HT-29 (cell line): ENCODE measurements at regions not wholly inside any gene's neighbourhood (a gene's known extent, or its start where the extent isn't known, plus 50 kb on each side); places are given as distances from the start of the nearest gene placed in this dataset.

Source experiments
- DNase-seq: peaks from one replicate; pipeline ENCODE4 v3.0.0-alpha.2; 2015; ENCODE audit warnings: low spot score

DNA sequence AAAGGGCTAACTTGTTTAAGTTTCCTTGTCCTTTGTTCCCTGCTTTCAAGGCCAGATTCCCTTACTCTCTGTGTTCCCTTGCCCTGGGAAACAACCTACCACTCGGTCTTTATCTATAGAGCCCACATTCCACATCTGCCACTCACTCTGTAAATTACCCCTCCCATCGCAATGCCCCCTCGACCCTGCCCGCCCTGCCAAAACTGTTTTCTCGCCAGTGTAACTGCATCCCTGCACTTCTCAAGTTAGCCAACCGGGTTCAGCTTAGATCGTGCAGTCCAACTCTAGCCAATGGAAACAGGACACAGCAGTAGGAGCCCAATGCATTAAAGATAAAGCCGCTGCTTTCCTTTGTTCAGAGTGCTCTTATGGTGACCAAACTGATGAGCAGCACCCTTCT is 263.6 kb downstream of the TBL1XR1 start:
- DNase-seq, result no peak

DNA sequence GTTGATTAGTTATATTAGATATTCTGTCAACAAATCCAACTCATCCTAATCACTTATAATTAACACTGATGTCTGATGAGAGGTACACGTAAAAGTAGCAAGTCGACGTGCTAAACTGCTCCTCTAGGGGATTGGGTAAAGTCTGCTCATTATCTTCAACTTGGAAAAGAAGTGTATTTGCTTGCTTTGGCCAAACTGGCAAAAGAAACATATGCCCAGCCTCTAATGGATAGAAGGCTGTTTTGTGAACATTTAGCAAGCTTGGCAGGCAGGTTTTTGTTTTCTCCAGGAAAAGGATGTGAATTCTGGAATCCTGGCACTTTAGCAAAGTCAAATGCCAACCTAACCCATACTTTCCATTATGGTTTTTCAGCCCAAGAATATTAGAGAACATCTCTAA is 264.8 kb downstream of the TBL1XR1 start:
- no peak for DNase-seq

DNA sequence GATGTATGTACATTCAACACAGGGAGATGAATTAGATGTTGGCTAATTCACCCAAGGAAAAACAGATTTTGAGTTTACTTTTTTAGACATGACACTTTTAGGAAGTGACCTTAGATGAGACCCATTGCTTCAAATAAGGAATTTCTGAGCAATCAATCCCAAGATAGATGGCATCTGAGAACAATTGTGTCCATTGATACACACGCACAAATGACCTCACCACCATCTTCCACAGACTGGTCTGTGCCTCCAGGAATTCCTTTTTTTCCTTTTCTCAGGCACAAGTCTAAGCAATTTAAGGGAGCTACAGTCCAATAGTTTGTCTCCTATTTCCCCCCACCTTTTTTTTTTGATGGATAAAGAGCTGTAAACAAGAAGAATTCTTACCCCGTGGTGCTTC is 265.3 kb downstream of the TBL1XR1 start:
- DNase-seq, result no peak

DNA sequence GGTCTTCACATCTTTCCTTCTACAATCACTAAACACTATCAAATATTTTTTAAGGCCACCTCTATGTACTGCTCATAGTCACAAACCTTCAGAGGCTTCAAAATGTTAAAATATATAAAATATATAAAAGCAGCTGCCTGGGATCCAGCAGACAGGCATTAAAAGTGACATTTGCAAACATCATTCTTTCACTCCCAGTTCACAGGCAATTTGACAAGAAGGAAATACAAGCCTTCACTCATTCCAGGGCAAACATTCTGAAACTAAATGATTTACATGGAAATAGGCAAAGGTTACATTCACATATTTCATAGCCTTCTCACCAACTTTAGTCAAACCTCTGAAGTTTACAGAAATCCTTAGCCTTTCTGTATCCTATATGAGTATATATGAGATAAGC is 266.3 kb downstream of the TBL1XR1 start:
- DNase-seq, result no peak

DNA sequence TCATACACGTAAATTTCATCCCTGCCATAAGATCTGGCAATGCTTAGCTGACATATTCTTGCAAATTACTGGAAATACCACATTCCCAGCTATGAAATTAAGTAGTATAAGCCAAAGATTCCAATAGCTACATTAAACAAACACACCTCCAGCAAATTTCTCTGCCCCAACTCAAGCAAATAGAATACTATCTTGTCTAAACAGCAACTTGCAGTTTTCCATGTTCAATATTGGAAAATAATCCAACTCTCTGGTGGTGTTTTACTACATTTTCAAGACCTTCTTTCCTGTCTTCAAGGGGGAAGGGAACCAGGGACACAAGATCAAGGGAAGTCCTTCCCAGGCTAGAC is 268.7 kb downstream of the TBL1XR1 start:
- no peak for DNase-seq

DNA sequence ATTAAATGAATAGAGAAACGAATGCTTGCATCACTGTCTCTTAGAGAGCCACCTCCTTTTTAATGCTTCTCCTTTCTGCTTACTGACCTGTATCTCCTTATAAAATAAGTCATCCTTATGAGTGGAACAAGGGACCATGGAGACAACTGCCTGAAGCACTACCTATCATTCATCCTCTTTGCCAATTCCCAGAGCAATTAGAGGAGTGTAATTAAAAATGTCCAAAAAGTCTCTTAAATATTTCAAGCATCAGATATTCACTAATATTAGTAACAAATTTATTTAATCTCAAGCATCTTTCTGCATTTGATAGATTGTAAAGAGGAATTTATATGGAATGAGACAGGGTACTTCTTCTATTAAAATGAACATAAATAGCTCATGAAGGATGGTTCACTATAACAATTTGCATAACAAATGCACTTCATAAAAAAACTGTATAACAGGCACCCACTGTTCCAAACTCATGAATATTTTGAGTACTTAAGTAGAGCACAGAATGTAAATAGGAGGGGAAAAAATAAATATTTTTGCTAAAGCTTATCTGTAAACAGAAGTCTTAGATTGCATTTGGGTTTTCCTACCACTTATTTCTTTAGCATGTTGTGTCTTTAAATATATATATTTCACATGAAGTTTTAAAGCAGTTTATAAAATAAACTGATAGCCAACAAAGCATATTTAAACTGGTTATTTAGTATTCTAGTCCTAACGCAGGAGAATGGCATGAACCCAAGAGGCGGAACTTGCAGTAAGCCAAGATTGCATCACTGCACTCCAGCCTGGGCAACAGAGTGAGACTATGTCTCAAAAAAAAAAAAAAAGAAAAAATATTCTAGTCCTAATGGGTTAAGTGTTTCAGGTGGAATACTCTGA is 269.3 kb downstream of the TBL1XR1 start:
- no peak for DNase-seq

DNA sequence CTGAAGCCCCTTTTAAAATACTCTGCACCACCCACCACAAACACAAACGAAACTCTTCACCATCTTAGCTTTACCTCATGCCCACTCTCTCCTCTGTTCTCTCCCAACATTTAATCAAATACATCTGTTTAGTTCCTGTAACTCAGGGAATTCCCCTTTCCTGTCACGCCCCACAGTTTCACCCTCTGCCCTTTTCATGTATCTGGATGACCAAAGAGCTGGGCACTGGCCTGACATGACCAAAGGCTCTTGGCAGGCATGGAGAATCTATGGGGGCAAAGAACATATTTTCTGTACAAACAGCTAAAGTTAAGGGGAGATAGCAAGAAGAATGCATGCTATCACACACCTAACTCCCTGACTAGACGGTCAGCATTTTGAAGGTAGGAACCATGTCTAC is 270.0 kb downstream of the TBL1XR1 start:
- no peak for DNase-seq

DNA sequence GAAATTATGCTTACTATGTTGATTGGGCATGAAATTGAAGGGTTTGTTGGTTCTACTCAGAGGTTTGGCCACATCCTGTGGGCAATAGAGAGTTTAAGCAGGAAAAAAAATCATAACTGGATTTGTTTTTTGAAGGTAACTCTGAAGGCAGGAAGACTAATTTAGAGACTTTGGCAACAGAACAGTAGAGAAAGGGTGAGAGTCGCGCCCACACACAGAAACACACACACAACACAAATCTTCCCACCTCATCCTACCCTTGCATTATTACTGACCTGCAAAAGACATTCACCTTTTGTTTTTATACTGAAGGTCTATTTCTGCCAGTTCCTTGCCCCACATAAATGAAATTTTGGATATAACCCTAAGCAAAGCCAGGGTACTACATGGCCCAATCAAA is 270.6 kb downstream of the TBL1XR1 start:
- no peak for DNase-seq

DNA sequence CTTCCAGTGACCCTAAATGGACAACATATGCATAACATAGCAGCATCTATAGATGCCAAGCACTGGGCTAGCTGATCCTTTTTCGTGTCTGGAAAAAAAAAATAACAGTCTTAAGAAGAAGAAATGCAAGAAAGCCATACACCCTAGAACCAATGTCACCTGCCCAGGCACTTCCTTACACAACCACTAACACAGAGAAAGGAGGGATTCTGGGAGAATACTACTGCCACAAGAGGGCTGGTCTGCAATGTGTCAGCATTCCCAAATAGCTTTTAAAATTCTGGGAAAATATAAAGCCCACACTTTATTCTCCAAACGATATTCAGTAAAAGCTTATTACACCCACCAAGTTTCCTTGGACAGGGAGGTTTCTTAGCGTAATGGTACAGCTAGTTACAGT is 271.2 kb downstream of the TBL1XR1 start:
- DNase-seq, result no peak

DNA sequence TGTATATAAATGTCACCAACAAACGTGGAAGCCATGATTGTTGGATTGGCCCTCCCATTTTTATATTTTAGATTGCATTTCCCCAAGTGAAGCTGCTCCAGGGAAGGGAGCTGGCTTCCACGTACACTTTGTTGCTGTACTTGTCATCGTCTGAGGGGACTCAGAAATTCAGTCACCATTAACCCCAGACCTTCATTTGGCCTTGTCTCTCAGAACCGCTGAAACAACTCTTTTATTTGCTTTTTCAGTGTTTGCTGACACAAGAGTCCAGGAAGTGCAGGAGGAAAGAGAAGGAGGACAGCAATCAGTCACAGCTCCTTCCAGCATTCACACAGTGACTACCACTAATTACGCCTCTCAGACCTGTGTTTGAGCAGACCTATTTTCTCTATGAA is 276.5 kb downstream of the TBL1XR1 start:
- DNase-seq, result peak; percentile 24

DNA sequence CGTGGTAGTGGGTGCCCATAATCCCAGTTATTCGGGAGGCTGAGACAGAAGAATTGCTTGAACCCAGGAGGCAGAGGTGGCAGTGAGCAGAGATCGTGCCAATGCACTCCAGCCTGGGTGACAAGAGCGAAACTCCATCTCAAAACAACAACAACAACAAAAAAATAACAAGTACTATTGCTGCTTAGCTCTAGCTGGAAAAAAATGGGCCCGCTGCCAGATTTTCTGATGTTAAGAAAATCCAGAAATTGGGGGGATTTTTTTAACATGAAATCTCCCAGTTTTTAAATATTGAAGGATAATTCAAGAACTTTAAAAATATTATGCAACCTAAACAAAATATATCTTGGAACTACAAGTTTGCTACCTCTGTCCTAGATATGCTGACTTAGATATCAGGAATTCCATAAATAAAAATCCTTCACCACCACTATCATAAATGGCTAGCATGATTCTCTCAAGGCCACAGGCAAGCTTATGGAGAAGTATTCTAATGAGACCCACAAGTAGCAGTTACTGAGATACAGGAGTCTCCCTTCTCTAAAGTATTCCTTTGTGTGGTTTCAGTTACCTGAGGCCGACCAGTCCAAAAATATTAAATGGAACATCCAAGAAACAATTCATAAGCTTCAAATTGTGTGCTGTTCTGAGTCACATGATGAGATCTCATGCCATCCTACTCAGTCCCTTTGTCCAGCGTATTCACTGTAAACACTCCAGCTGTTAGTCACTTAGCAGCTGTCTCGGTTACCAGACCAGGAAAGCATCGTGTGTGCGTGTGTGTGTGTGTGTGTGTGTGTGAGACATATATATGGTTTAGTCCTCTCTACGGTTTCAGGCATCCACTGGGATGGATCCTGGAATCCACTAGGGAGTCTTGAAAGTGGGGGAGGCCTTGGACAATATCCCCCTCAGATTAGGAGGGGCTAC is 277.2 kb downstream of the TBL1XR1 start:
- DNase-seq, result peak; percentile 43

DNA sequence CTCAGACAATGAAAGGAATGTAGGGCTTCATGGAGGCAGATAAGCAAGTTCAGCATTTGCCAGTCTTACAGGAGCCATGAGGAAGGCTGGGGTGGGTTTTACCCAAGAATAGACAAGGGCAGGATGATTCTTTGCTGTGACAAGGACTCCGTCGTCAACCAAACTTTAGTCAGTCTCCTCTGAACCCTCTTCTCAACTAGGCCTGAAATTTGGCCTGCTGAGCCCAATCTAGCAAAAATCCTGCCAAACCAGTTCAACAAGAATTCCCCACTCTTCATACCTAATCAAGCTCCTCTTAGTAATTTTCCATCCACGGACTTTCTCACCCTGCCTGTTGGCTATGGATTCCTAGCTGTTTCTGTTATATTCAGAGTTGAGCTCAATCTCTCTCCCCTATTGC is 280.5 kb downstream of the TBL1XR1 start:
- peak; percentile 85 for DNase-seq

DNA sequence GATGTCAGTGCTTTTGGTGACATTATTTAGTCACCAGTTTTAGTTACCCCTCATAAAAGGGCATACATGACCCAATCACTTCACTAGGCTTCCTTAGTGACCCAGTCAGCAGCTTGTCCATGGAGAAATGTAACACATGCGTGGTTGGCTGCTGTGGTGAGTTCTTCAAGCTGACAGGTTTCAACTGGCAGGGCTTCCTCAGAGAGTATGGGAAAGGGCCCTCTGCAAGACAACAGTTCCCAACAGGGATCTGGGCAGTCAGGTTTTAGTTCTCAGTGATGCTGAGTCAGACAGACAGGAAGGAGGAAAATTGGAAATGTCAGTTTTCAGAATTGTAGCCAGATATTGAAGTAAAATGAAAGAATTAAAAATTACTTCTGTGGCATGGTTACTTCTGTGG is 282.5 kb downstream of the TBL1XR1 start:
- DNase-seq, result no peak

DNA sequence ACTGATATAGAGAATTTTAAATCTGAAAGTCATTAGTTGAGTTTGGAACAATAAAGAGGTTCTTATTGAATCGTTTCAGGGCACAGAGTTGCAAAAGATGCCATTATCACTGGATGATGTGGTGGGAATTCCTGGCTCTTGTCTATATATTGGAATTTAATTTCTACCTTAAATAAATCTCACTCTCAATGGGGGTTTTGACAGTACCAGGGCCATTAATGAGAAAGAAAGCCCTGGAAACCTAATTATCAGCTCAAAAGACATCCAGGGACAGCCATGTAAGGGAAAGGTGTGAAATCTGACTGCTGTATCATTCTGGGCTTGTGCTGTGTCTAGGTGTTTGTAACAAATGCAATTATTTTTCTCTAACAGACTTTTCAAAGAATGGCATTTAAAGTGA is 285.7 kb downstream of the TBL1XR1 start:
- no peak for DNase-seq

DNA sequence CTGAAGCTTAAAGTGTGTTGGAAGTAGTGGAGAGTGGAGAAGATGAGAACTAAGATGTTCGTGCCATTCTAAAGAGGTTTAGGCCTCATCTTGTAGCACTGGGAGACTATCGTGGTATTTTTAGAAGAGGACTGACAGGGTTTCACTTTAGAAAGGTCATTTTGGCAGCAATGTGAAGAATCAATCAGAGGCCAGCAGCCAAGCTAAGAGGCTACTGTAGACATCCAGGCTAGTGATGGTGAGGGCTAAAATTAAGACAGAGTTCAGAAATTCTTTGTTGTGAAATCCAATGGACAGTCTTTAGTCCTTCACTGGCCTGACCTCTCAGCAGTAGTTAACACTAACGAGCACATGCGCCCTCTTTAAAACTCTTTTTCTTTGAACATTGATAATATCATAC is 288.2 kb downstream of the TBL1XR1 start:
- no peak for DNase-seq

DNA sequence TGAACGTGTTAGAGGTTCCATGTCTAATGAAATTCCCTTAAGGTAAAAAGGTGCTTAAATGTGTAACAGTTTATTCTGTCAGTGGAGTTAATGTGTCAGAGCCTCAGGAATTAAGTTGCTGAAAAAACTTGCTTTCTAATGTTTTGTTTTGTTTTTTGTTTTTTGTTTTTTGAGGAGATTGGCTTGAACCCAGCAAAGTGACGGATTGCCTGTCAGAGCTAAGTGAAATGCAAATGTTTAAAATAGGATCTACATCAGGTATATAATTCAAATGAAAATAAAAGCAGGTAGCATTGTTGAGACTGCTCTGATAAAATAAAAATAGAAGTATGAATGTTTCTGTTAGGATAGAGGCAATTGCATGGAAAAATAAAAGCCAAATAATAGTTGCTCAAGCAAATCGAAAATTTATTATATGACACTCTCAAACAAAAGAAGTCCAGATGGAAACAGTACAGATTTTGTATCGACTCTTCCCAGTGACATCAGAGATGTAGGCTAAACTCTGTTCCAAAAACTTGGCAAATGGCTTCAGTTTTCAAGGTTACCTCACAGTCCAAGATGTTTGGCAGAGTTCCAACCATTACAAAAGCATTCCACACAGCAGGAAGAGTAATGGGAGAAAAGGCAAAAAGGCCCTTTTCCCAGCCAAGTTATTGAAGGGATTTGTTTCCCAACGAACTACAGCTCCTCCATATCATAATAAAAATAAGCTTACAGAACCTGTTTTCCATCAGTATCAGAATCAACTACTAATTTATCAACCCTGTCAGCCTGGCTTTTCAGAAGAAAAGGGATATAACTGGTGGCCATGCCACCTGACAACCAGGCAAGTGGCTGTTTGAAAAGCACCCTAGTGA is 291.0 kb downstream of the TBL1XR1 start:
- DNase-seq, result peak; percentile 25

DNA sequence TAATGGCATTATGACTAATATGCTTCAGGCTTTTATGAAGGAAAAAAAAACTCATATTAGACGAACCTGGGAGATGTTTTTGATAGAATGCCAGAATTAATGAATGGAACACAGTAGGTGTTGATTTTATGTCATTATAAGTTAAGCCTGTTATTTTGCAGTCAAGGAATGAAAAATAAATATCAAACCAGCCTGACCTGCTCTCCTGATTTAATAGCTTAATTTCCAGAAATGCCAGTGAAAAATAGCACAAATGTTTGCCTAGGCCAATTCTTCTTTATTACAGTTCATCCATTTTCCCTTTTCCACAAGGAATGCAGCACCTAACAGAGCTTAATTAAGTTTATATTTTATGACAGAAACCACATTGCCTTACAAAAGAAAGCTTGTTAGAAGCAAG is 292.0 kb downstream of the TBL1XR1 start:
- no peak for DNase-seq

DNA sequence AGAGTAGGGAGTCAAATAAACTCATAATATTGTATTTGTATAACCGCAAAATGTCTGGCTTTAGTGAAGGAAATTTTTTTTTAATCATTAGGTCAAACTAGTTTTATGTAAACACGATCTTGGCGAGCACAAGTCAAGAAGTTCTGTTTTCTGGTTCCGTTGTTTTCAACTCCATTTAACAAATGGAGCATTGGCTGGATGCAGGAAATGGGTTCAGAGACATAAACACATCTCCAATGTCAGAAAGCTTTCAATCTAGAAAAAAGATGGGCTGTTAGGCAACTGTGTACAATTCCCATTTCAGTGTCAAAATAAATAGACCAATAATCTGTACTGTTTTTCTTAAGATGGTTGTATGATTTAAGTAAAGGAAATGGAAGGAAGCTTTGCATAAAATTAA is 292.8 kb downstream of the TBL1XR1 start:
- no peak for DNase-seq

DNA sequence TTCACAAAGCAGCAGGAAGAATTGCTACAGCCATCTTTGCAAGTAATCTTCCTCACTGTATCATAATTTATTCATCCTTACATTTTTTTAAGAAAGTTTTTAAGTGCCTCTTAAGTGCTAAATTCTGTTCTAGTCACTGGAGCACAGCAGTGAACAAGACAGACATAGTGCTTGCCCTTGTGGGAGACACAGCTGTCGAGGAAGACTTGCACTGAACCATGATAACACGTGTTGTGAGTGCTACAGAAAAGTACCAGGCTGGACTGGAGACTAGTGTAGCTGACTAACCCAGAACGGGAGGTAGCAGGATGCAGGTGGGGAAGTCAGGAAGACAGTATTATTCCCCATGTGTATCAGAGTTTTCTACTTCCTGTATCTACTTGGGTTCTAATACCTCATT is 300.6 kb downstream of the TBL1XR1 start:
- no peak for DNase-seq

DNA sequence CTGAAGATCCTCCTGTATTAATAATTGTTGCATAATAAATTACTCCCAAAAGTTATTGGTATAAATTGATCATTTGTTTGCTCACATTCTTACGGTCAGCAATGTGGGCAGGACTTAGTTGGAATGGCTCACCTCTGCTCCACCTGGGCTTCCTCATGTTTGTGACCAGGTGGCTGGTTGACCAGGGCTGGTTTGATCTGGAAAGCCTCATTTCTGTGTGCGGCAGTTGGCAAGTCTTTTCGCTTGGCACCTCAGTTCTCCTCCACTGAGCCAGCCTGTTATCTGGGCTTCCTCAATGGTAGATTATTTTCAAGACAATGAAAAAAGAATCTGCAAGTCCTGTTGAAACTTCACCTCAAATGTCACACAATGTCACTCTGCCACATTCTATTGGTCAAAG is 301.1 kb downstream of the TBL1XR1 start:
- DNase-seq, result no peak

DNA sequence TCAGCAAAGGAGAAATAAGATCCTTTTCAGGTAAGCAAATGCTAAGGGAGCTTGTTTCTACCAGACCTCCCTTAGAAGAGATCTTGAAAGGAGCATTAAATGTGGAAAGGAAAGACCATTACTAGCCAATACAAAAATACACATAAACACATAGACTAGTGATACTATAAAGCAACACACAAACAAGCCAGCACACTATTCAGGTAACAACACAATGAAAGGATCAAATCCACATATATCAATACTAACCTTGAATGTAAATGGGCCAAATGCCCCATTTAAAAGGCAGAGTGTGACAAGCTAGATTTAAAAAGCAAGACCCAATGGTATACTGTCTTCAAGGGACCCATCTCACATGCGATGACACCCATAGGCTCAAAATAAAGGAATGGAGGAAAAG is 317.6 kb downstream of the TBL1XR1 start:
- no peak for DNase-seq

DNA sequence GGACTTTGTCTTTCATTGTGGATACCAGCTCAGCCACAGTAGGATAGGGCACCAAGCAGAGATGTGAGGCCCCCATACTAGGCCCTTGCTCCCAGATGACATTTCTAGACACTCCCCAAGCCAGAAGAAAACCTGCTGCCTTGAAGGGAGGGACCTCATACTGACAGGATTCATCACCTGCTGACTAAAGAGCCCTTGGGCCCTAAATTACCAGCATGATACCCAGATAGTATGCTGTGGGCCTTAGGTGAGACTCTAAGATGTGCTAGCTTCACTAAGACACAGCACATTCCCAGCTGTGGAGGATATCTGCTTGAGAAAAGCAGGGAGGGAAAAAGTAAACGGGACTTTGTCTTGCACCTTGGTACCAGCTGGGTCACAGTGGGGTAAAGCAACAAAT is 324.0 kb downstream of the TBL1XR1 start:
- no peak for DNase-seq
